Peyer's patch (tissue), 4 donors: ENCODE measurements at regions not wholly inside any gene's neighbourhood (a gene's known extent, or its start where the extent isn't known, plus 50 kb on each side); places are given as distances from the start of the nearest gene placed in this dataset.

Experiments used
- POLR2A ChIP-seq, 2 donors: fragments of 450-650 bp; IDR thresholded peaks; one replicate each; pipeline ENCODE4 v1.5.1; 2017; ENCODE audit warnings: antibody characterized with exemption in 2 of 2, mild to moderate bottlenecking in 2 of 2, moderate library complexity in 2 of 2
- TF ChIP-seq, protein P1 (sequence below), 6 experiments: fragments of 450-650 bp in 4 of 6; fragments of 200-600 bp in 2 of 6; sonication (generic) in 1 of 6; IDR thresholded peaks; one replicate each; pipeline ENCODE4 v1.5.1; 2017 to 2019; ENCODE audit warnings: antibody characterized with exemption in 6 of 6, mild to moderate bottlenecking in 3 of 6, moderate library complexity in 1 of 6

DNA sequence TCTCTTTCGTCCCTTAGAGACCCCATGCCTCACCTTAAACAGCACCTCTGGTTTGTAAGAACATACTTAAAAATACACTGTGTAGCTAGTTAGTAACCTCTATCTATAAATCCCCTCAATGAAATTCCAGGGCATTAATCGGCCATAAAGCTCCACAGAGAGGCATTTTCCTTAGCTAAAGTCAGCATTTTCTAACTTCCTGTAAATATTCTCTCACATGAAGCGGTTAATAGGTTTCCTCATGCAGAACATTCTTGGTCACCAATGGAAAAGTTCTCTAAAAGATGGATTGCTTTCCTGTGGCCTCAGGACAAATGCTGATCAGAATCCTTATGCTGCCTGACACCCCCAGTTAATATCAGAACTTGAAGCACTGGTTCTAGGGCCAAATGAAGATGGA, 248.6 kb upstream of the BOD1L1 start:
- TF ChIP-seq, protein P1, sequence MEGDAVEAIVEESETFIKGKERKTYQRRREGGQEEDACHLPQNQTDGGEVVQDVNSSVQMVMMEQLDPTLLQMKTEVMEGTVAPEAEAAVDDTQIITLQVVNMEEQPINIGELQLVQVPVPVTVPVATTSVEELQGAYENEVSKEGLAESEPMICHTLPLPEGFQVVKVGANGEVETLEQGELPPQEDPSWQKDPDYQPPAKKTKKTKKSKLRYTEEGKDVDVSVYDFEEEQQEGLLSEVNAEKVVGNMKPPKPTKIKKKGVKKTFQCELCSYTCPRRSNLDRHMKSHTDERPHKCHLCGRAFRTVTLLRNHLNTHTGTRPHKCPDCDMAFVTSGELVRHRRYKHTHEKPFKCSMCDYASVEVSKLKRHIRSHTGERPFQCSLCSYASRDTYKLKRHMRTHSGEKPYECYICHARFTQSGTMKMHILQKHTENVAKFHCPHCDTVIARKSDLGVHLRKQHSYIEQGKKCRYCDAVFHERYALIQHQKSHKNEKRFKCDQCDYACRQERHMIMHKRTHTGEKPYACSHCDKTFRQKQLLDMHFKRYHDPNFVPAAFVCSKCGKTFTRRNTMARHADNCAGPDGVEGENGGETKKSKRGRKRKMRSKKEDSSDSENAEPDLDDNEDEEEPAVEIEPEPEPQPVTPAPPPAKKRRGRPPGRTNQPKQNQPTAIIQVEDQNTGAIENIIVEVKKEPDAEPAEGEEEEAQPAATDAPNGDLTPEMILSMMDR (IDR thresholded peaks at IDR 0.05): no peak
- TF ChIP-seq POLR2A (IDR thresholded peaks at IDR 0.05): no peak
